ENCODE measurements at regions not wholly inside any gene's neighbourhood (a gene's known extent, or its start where the extent isn't known, plus 50 kb on each side); places are given as distances from the start of the nearest gene placed in this dataset.

- Histone ChIP-seq H3K27me3 (replicated peaks; ENCODE audit: control insufficient read depth, insufficient read depth, low read length) (no peaks in the 10 kb centered on the region; the same call in none of the 2 replicates), H3K36me3 (ENCODE audit: control insufficient read depth, insufficient read depth, low read length) (no peaks in the 10 kb centered on the region), H3K4me3 (replicated peaks; ENCODE audit: low read depth, low read length) (no peak overlapping the region)
Observed at GRCh38 chr6:1024161-1024560, 287.7 kb upstream of the FOXQ1 start.

GRCh38 chr6:1023229-1023628 lies 288.7 kb upstream of the FOXQ1 start:
- no peak for DNase-seq (ENCODE audit: extremely low read depth, insufficient read length)

More at GRCh38 chr6:1024161-1024560, 287.7 kb upstream of the FOXQ1 start:
- no peak for TF ChIP-seq CTCF (IDR thresholded peaks at IDR 0.05; ENCODE audit: insufficient read depth, low read length, poor library complexity, severe bottlenecking)
- no peak for DNase-seq (ENCODE audit: extremely low read depth, insufficient read length)

DNA sequence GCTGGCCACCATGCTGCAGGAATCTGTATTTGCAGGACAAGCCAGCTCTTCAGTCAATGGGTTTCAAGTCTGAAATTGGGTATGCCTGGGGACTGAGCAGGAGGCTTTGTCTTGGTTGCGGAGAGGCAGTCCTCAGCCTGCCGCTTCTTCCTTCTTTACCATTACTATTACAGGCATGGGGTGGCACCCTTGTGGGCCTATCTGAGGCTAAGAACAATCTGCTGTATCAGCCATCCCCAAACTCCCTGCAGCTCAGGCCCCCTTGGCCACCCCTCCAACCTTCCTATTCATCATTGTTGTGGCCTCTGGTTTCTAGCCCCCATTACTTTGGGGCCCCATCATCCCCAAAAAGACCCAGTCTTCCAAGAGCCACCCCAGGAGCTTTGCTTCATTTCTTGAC lies 289.2 kb upstream of the FOXQ1 start:
- H3K27me3 ChIP-seq (replicated peaks; ENCODE audit: control insufficient read depth, insufficient read depth, low read length): no peaks in the 10 kb centered on the region; the same call in none of the 2 replicates
- no peaks in the 10 kb centered on the region for H3K36me3 ChIP-seq (ENCODE audit: control insufficient read depth, insufficient read depth, low read length)
- no peak overlapping the region for H3K4me3 ChIP-seq (replicated peaks; ENCODE audit: low read depth, low read length)
- no peak for DNase-seq (ENCODE audit: extremely low read depth, insufficient read length)
- no peak for TF ChIP-seq CTCF (IDR thresholded peaks at IDR 0.05; ENCODE audit: insufficient read depth, low read length, poor library complexity, severe bottlenecking)

More at GRCh38 chr6:1023229-1023628, 288.7 kb upstream of the FOXQ1 start:
- Histone ChIP-seq H3K4me3 (replicated peaks; ENCODE audit: low read depth, low read length) (no peak overlapping the region), H3K36me3 (ENCODE audit: control insufficient read depth, insufficient read depth, low read length) (no peaks in the 10 kb centered on the region), H3K27me3 (replicated peaks; ENCODE audit: control insufficient read depth, insufficient read depth, low read length) (no peaks in the 10 kb centered on the region; the same call in none of the 2 replicates)
- TF ChIP-seq CTCF (IDR thresholded peaks at IDR 0.05; ENCODE audit: insufficient read depth, low read length, poor library complexity, severe bottlenecking): no peak

DNA sequence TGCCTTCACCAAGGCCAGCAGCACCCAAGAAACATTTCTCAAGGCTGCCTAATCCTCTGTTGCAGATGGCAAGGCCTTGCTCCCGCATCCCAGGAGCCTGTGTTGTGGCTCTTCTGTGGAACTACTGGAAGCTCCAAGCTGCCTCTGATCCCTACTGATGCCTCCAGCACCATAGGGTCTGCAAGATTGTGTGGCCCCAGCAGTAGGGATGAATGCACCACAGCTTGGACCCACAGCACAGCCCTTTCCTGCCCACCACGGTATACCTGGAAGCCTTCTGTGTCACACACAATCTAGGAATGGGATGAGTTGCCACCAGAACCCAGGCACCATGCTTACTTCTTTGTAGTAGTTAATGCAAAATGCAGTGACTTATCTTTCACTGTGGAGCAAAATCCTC lies 291.1 kb upstream of the FOXQ1 start:
- H3K27me3 ChIP-seq (replicated peaks; ENCODE audit: control insufficient read depth, insufficient read depth, low read length): no peaks in the 10 kb centered on the region; the same call in none of the 2 replicates
- no peak overlapping the region for H3K4me3 ChIP-seq (replicated peaks; ENCODE audit: low read depth, low read length)
- no peak for DNase-seq (ENCODE audit: extremely low read depth, insufficient read length)
- H3K36me3 ChIP-seq (ENCODE audit: control insufficient read depth, insufficient read depth, low read length): no peaks in the 10 kb centered on the region
- TF ChIP-seq CTCF (IDR thresholded peaks at IDR 0.05; ENCODE audit: insufficient read depth, low read length, poor library complexity, severe bottlenecking): no peak

- TF ChIP-seq CTCF (IDR thresholded peaks at IDR 0.05; ENCODE audit: insufficient read depth, low read length, poor library complexity, severe bottlenecking): no peak
- no peaks in the 10 kb centered on the region; the same call in 1 of the 2 replicates for H3K27me3 ChIP-seq (replicated peaks; ENCODE audit: control insufficient read depth, insufficient read depth, low read length)
- no peak for DNase-seq (ENCODE audit: extremely low read depth, insufficient read length)
Observed at GRCh38 chr6:1020133-1020532, 291.8 kb upstream of the FOXQ1 start.

DNA sequence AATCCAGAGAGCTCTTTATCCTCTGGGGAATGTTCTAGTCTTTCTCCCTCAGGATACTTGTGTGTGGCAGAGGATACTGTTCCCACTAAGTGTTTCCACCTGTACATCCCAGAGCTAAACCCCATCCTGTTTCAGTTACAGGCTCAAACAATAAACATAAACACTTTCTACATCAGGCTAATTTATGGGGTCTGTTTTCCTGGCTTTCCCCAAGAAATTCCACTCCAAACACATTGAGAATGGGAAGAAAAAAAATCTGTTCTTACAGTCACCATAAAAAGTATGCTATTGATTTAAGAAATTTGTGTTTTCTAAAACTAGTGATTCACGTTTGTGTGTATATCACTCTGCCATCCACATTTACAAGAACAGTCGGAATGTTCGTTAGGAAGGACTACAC lies 293.9 kb upstream of the FOXQ1 start:
- Histone ChIP-seq H3K36me3 (ENCODE audit: control insufficient read depth, insufficient read depth, low read length) (no peaks in the 10 kb centered on the region), H3K4me3 (replicated peaks; ENCODE audit: low read depth, low read length) (no peak overlapping the region), H3K27me3 (replicated peaks; ENCODE audit: control insufficient read depth, insufficient read depth, low read length) (no peaks in the 10 kb centered on the region)
- no peak for DNase-seq (ENCODE audit: extremely low read depth, insufficient read length)
- TF ChIP-seq CTCF (IDR thresholded peaks at IDR 0.05; ENCODE audit: insufficient read depth, low read length, poor library complexity, severe bottlenecking): no peak

More at GRCh38 chr6:1020133-1020532, 291.8 kb upstream of the FOXQ1 start:
- Histone ChIP-seq H3K4me3 (replicated peaks; ENCODE audit: low read depth, low read length) (no peak overlapping the region), H3K36me3 (ENCODE audit: control insufficient read depth, insufficient read depth, low read length) (no peaks in the 10 kb centered on the region)
